Endothelial cell of umbilical vein (primary cell): ENCODE measurements at regions not wholly inside any gene's neighbourhood (a gene's known extent, or its start where the extent isn't known, plus 50 kb on each side); places are given as distances from the start of the nearest gene placed in this dataset.

ENCODE experiments used
- BruUV-seq: library from RNA; stranded (reverse); fragments of 400-500 nt; replicated peaks from 2 replicates; lab custom pipeline; 2021; lab: Mats Ljungman, UMichigan
- CTCF ChIA-PET: fragments of 300-600, 350-600 bp; sonication (Branson Sonifier 250); formaldehyde crosslinking; loops from one replicate; lab custom pipeline; 2021; ENCODE audit warnings: antibody characterized with exemption, inconsistent platforms; lab: Charles Lee
- POLR2A ChIA-PET: fragments of 300-600, 350-600 bp; sonication (Branson Sonifier 250); formaldehyde crosslinking; loops from one replicate; lab custom pipeline; 2021; ENCODE audit warnings: antibody characterized with exemption, inconsistent platforms; lab: Charles Lee
- DNase-seq: peaks from one replicate; pipeline ENCODE4 v3.0.0-alpha.2; 2011; ENCODE audit warnings: low read depth, low spot score
- FAIRE-seq: peaks from 2 replicates; lab custom pipeline; 2011; peaks lifted over from hg19 to GRCh38; lab: Jason Lieb, UNC
- H2AFZ ChIP-seq: 2 replicates; pipeline ENCODE4 v1.6.0; 2012; ENCODE audit warnings: low read depth, low read length, control low read depth, inconsistent platforms
- H3K27ac ChIP-seq: 2 replicates; pipeline ENCODE4 v1.5.1; 2011; ENCODE audit warnings: low read depth, mild to moderate bottlenecking, control low read depth, low read length, moderate library complexity; ENCODE audit not compliant: insufficient read depth
- H3K27me3 ChIP-seq, 2 experiments: 2 replicates each; pipeline versions ENCODE4 v1.6.0 to v1.6.1; 2011; ENCODE audit warnings: low read length in 2 of 2, mixed read lengths in 1 of 2; ENCODE audit not compliant: control insufficient read depth in 2 of 2, insufficient read depth in 2 of 2
- H3K36me3 ChIP-seq, 2 experiments: 2 replicates in 1 of 2; 3 replicates in 1 of 2; pipeline ENCODE4 v1.5.1; 2011; ENCODE audit warnings: low read length in 2 of 2, mild to moderate bottlenecking in 1 of 2, moderate library complexity in 1 of 2; ENCODE audit not compliant: control insufficient read depth in 2 of 2, insufficient read depth in 2 of 2; ENCODE audit errors: extremely low read depth in 1 of 2
- H3K4me1 ChIP-seq: 3 replicates; pipeline ENCODE4 v1.5.1; 2011; ENCODE audit warnings: mild to moderate bottlenecking, low read length; ENCODE audit not compliant: control insufficient read depth, insufficient read depth; ENCODE audit errors: extremely low read depth
- H3K4me2 ChIP-seq: 2 replicates; pipeline ENCODE4 v1.6.1; 2011; ENCODE audit warnings: low read length, control low read depth, mixed read lengths; ENCODE audit not compliant: insufficient read depth
- H3K4me3 ChIP-seq, 3 experiments: fragments of 200-600 bp in 1 of 3; sonication (generic), shearing (Covaris generic) in 1 of 3; replicated peaks in 1 of 3; 2 replicates each; pipeline ENCODE4 v1.5.1; 2011 to 2016; ENCODE audit warnings: control low read depth in 3 of 3, low read length in 3 of 3, mild to moderate bottlenecking in 2 of 3, inconsistent platforms in 1 of 3, low read depth in 1 of 3, moderate library complexity in 1 of 3; ENCODE audit not compliant: insufficient read depth in 1 of 3
- H3K79me2 ChIP-seq: 2 replicates; pipeline ENCODE4 v1.6.0; 2012; ENCODE audit warnings: low read length, inconsistent platforms; ENCODE audit not compliant: control insufficient read depth, insufficient read depth
- H3K9ac ChIP-seq: replicated peaks from 2 replicates; pipeline ENCODE3; 2011; ENCODE audit warnings: low read length, control low read depth; ENCODE audit not compliant: insufficient read depth; ENCODE audit errors: extremely low read depth
- H3K9me1 ChIP-seq: replicated peaks from 3 replicates; pipeline ENCODE4 v1.6.0; 2011; ENCODE audit warnings: mild to moderate bottlenecking, low read length; ENCODE audit not compliant: control insufficient read depth, insufficient read depth; ENCODE audit errors: extremely low read depth
- H3K9me3 ChIP-seq: replicated peaks from 2 replicates; pipeline ENCODE4 v1.5.1; 2012; ENCODE audit warnings: low read length, inconsistent platforms; ENCODE audit not compliant: control insufficient read depth, insufficient read depth
- H4K20me1 ChIP-seq: replicated peaks from 2 replicates; pipeline ENCODE3; 2011; ENCODE audit warnings: mild to moderate bottlenecking, low read length; ENCODE audit not compliant: control insufficient read depth, insufficient read depth; ENCODE audit errors: extremely low read depth
- CTCF ChIP-seq, 2 donors: IDR thresholded peaks; 1 replicate in 1 of 2; 2 replicates in 1 of 2; pipeline ENCODE4 v1.5.1; 2011; ENCODE audit warnings: low read length in 2 of 2, mild to moderate bottlenecking in 2 of 2, moderate library complexity in 2 of 2, control low read depth in 1 of 2, inconsistent platforms in 1 of 2, low read depth in 1 of 2; ENCODE audit not compliant: insufficient read depth in 1 of 2; ENCODE audit errors: extremely low read depth in 1 of 2
- EZH2 ChIP-seq: IDR thresholded peaks from 2 replicates; pipeline ENCODE4 v1.6.1; 2012; ENCODE audit warnings: borderline replicate concordance, low read depth, mild to moderate bottlenecking, moderate library complexity, low read length, inconsistent platforms; ENCODE audit not compliant: severe bottlenecking
- FOS ChIP-seq: IDR thresholded peaks from 2 replicates; pipeline ENCODE4 v1.6.1; 2011; ENCODE audit warnings: mild to moderate bottlenecking, low read length, moderate library complexity, borderline replicate concordance; ENCODE audit not compliant: insufficient read depth
- GATA2 ChIP-seq: IDR thresholded peaks from 2 replicates; pipeline ENCODE4 v1.7.0; 2011; ENCODE audit warnings: low read depth, mild to moderate bottlenecking, moderate library complexity, mixed read lengths, low read length; ENCODE audit not compliant: insufficient read length, insufficient read depth
- JUN ChIP-seq: IDR thresholded peaks from 2 replicates; pipeline ENCODE4 v1.6.1; 2011; ENCODE audit warnings: borderline replicate concordance, low read depth; ENCODE audit not compliant: insufficient read length, insufficient read depth
- MAX ChIP-seq: IDR thresholded peaks from 2 replicates; pipeline ENCODE4 v1.6.1; 2011; ENCODE audit not compliant: insufficient read depth, insufficient read length
- MYC ChIP-seq: IDR thresholded peaks from one replicate; pipeline ENCODE4 v1.6.1; 2011; ENCODE audit warnings: mild to moderate bottlenecking, low read depth, low read length
- POLR2A ChIP-seq: IDR thresholded peaks from 2 replicates; pipeline ENCODE4 v1.6.1; 2012; ENCODE audit warnings: low read depth, mild to moderate bottlenecking, control low read depth, low read length
- POLR2AphosphoS5 ChIP-seq: IDR thresholded peaks from 2 replicates; pipeline ENCODE4 v1.6.1; 2012; ENCODE audit warnings: low read depth, mild to moderate bottlenecking, control low read depth, low read length, moderate library complexity; ENCODE audit not compliant: insufficient read depth
- dilution Hi-C: fragments of 300-500 bp; cut with MboI; formaldehyde crosslinking; loops from one replicate; pipeline ENCODE4 v1.15.0; 2019; ENCODE audit warnings: low sequenced_read_pairs; ENCODE audit not compliant: extremely low pct_ligation_motif_present
- intact Hi-C: fragments of 100-400 bp; cut with micrococcal nuclease; formaldehyde crosslinking; loops from one replicate; pipeline ENCODE4 v1.10.0; 2022

- H4K20me1 ChIP-seq = no peaks in the 10 kb centered on the region
- no peak overlapping the region for H2AFZ ChIP-seq
- H3K4me2 ChIP-seq = no peak overlapping the region
- H3K27ac ChIP-seq = no peak overlapping the region
- no peak overlapping the region for H3K4me3 ChIP-seq
- H3K9ac ChIP-seq = no peak overlapping the region
- DNase-seq = no peak
- H3K27me3 ChIP-seq = no peaks in the 10 kb centered on the region
- ChIA-PET CTCF (no interaction called here), POLR2A (no interaction called here)
- H3K9me1 ChIP-seq = no peaks in the 10 kb centered on the region
- dilution Hi-C loops = no loop called here
- FAIRE-seq = no peak
- no TSS peak for BruUV-seq
- no peaks in the 10 kb centered on the region for H3K36me3 ChIP-seq
- H3K79me2 ChIP-seq = no peaks in the 10 kb centered on the region
- TF ChIP-seq MYC = no peak
- no peak for TF ChIP-seq GATA2
- TF ChIP-seq JUN = no peak
- TF ChIP-seq CTCF (IDR thresholded peaks at IDR 0.05; ENCODE audit: extremely low read depth in 1 of 2, insufficient read depth in 1 of 2, low read depth in 1 of 2, low read length in 2 of 2) = no peak
- no peak for TF ChIP-seq EZH2
- no peak for TF ChIP-seq POLR2AphosphoS5
- TF ChIP-seq POLR2A = no peak
- no peak for TF ChIP-seq MAX
- no peak for TF ChIP-seq FOS
- intact Hi-C loops = no loop called here
- no peaks in the 10 kb centered on the region for H3K9me3 ChIP-seq
- no peaks in the 10 kb centered on the region for H3K4me1 ChIP-seq
These were observed 870.6 kb downstream of the CBLN2 start for GRCh38 chr18:71673498-71673897.
